Large intestine (tissue), 3 donors: ENCODE measurements at regions not wholly inside any gene's neighbourhood (a gene's known extent, or its start where the extent isn't known, plus 50 kb on each side); places are given as distances from the start of the nearest gene placed in this dataset.

ENCODE experiments used
- DNase-seq, 2 donors: peaks; one replicate each; pipeline versions ENCODE4 v3.0.0 to v3.0.0-alpha.2; 2013
- H3K27ac ChIP-seq: one replicate; pipeline ENCODE4 v1.5.1; 2013; ENCODE audit warnings: low read length
- H3K27me3 ChIP-seq: 2 replicates; pipeline ENCODE4 v1.6.1; 2013; ENCODE audit warnings: low read length; ENCODE audit not compliant: control insufficient read depth, insufficient read depth
- H3K36me3 ChIP-seq: 2 replicates; pipeline ENCODE4 v1.6.1; 2013; ENCODE audit warnings: low read length; ENCODE audit not compliant: control insufficient read depth, insufficient read depth
- H3K4me1 ChIP-seq: one replicate; pipeline ENCODE4 v1.6.1; 2013; ENCODE audit warnings: low read length; ENCODE audit not compliant: control insufficient read depth, insufficient read depth
- H3K4me3 ChIP-seq: one replicate; pipeline ENCODE4 v1.5.1; 2013; ENCODE audit warnings: low read length
- H3K9me3 ChIP-seq: one replicate; pipeline ENCODE4 v1.6.1; 2013; ENCODE audit warnings: mild to moderate bottlenecking, low read depth, low read length, moderate library complexity; ENCODE audit not compliant: control insufficient read depth
- WGBS: methylation state at CpG from one replicate; pipeline ENCODE4 v1.1.5; 2013; ENCODE audit warnings: low lambda C conversion rate; ENCODE audit not compliant: insufficient coverage; 5-methylcytosine and 5-hydroxymethylcytosine counted together

GRCh38 chr11:43582024-43582862 is 98.3 kb upstream of the HSD17B12 start:
- H3K4me3 ChIP-seq, result no peak overlapping the region

DNA sequence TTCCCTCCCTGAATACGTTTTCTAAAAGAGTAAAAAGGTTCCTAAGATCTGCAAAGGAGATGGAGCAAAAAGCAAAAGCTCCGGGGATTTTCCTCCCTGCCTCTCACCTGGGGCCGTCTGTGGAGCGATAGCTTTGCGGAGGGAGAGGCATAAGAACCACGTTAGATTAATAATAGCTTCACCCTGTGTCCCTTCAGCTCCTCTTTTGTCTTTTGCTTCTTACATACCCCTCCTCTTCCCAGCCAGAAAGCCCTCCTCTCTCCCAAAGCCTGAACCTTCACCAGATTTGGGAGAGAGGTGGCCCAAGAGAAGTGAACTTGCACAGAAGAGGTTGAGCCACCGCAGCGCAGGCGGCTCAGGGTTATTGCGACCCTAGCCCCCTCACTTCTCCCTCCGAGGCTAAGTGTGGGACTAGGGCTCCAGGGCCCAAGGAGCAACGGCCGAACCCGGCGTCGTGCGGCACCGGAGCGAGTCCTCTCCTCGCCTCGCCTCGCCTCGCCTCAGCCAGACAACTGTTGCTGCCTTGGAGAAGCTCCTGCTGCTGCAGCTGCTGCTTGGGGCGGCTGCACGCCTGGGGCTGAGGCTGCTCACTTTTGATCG is 97.6 kb upstream of the HSD17B12 start:
- no CpG with 5 or more reads among the region's 26 CpGs for WGBS
- H3K9me3 ChIP-seq, result peaks cover 5% of the 10 kb centered on the region
- no peak for DNase-seq
- peaks cover 91% of the 10 kb centered on the region for H3K27me3 ChIP-seq
- no peak overlapping the region for H3K27ac ChIP-seq
- H3K4me1 ChIP-seq, result peaks cover 3% of the 10 kb centered on the region
- H3K4me3 ChIP-seq, result no peak overlapping the region
- no peaks in the 10 kb centered on the region for H3K36me3 ChIP-seq

More at GRCh38 chr11:43582024-43582862, 98.3 kb upstream of the HSD17B12 start:
- Histone ChIP-seq H3K27ac (no peak overlapping the region), H3K27me3 (peaks cover 91% of the 10 kb centered on the region), H3K36me3 (no peaks in the 10 kb centered on the region), H3K9me3 (peaks cover 5% of the 10 kb centered on the region), H3K4me1 (peaks cover 3% of the 10 kb centered on the region)
- DNase-seq, result no peak
- 9% methylated on average over 7 of the region's 37 CpGs for WGBS

DNA sequence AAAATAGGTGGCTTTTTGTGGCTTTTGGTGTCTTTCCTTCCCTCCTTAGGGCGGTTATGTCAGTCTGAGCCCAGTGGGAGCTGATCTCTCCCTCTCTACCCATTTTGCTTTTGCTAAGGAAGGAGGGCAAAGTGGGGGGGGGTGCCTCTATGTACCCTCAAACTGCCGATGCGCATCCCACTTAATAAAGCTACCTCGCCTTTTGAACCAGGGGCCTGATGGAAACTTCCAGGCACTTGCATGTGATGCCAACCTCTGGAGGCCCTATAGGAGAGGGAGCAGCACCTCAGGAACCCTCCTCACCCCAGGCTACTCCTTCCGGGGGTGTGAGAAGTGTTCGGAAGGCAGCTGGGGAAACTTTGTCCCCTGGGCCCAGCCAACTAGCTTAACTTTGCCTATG is 97.0 kb upstream of the HSD17B12 start:
- peaks cover 3% of the 10 kb centered on the region for H3K4me1 ChIP-seq
- H3K4me3 ChIP-seq, result no peak overlapping the region
- no peak overlapping the region for H3K27ac ChIP-seq
- peaks cover 5% of the 10 kb centered on the region for H3K9me3 ChIP-seq
- no CpG with 5 or more reads among the region's 6 CpGs for WGBS
- DNase-seq, result no peak
- peaks cover 88% of the 10 kb centered on the region for H3K27me3 ChIP-seq
- no peaks in the 10 kb centered on the region for H3K36me3 ChIP-seq

DNA sequence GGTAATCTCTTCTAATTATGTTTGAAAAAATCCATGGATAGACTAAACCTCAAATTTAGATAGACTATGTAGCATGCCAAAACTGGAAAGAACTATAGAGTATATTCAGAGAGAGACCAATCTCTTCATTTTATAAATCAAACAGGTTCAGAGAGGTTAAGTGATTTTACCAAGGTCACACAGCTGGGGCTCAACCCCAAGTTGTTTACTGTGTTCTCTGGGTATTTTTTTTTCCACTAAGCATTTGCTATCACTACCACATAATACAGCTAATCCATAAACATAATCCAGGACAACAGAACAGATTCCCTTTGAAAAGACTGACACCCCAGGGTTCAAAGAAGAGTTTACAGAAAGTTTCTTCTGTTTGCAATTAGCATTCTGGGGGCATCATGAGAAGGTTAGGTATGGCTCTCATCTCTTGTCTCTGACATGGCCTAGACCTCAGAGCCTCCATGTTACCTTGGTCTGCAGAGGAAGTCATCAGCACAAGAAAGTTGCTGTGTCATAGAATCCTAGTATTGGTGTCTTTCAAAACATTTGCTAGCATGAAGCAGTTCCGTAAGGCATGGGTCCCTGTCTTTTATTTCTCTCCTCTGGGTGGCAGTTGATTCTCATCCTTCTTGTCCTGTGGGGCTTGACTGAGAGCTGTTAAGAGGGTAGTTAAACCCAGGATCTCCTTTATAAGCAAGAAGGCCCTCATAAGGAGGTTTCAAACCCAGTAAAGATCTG is 94.5 kb upstream of the HSD17B12 start:
- H3K4me1 ChIP-seq, result no peaks in the 10 kb centered on the region
- WGBS, result no CpG with 5 or more reads among the region's 1 CpG
- H3K4me3 ChIP-seq, result no peak overlapping the region
- no peak overlapping the region for H3K27ac ChIP-seq
- H3K36me3 ChIP-seq, result no peaks in the 10 kb centered on the region
- H3K9me3 ChIP-seq, result peaks cover 3% of the 10 kb centered on the region
- peaks cover 64% of the 10 kb centered on the region for H3K27me3 ChIP-seq
- no peak for DNase-seq

DNA sequence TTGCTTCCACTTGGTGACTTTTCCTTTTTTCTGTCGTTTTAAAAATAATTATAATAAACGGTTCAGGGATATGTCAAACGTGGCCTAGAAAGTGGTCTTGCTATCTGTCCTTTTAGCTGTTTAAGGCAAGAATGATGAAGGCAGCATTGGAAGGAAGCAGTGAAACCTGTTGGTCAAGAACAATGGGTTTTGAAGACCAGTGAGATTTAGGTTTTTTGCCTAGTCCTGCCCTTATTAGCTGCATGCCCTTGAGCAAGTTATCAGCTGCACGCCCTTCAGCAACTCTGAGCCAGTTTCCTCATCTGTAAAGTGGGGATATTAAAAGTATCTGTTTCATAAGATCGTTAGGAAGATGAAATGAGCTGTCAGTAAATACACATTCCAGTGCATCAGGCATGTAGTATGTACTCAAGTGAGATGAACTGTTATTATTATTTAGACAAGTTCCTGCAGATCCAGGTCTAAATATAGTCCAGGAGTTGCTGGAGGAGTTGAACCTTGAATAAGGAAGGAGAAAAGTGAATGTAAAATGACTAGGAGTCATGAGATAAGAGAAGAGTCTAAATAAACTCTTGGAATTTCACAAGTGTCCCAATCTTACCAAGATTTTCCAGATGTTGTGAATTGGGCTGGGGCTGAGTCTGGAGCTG is 90.8 kb upstream of the HSD17B12 start:
- DNase-seq, result no peak
- Histone ChIP-seq H3K9me3 (no peaks in the 10 kb centered on the region), H3K4me1 (no peaks in the 10 kb centered on the region), H3K27ac (no peak overlapping the region), H3K36me3 (no peaks in the 10 kb centered on the region), H3K4me3 (no peak overlapping the region), H3K27me3 (peaks cover 33% of the 10 kb centered on the region)
- WGBS, result 100% methylated on average over 1 of the region's 5 CpGs

DNA sequence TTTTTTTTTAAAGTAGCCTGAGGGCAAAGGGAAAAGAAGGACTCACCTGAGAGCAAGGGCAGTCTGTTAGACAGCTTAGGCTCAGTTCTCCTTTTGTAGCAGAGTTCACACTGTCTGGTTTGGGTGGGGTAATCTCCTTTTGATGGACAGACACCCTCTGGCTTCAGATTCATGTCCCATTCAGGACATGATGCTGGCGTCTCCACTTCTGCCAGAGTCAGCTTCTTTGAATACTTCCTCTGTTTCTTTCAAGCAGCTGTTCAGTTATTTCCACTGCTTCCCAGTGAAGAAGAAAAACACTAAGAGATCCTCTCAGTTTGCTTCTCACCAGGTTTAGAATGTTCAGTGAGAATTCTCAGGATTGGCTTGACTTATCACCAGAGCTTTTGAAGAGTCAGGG is 79.0 kb upstream of the HSD17B12 start:
- Histone ChIP-seq H3K9me3 (no peaks in the 10 kb centered on the region), H3K27ac (no peak overlapping the region), H3K36me3 (no peaks in the 10 kb centered on the region), H3K27me3 (peaks cover 11% of the 10 kb centered on the region), H3K4me1 (no peaks in the 10 kb centered on the region), H3K4me3 (no peak overlapping the region)
- no CpG with 5 or more reads among the region's 1 CpG for WGBS
- DNase-seq, result no peak

DNA sequence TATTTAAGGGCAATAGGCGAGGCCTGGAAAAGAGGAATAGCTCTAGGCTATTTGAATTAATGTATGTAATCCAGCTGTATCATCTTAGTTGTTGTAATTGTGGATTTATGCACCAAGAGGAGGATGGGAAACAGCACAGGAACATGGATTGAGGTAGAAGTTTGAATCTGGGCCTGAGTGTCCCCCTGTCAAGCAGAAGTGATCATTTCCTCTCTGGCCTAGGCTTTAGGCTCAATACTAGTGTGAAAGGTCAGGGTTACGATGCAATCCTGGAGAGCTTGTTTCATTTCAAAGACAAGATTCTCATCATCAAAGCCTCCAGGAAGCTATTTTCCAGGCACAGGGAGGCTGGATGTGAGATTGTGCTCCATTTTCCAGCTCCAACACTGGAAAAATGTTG is 77.9 kb upstream of the HSD17B12 start:
- H3K4me1 ChIP-seq, result no peaks in the 10 kb centered on the region
- no peaks in the 10 kb centered on the region for H3K9me3 ChIP-seq
- peaks cover 6% of the 10 kb centered on the region for H3K27me3 ChIP-seq
- H3K4me3 ChIP-seq, result no peak overlapping the region
- 45% methylated on average over 2 of the region's 2 CpGs for WGBS
- DNase-seq, result no peak
- no peak overlapping the region for H3K27ac ChIP-seq
- no peaks in the 10 kb centered on the region for H3K36me3 ChIP-seq

GRCh38 chr11:43614214-43614613 is 66.3 kb upstream of the HSD17B12 start:
- WGBS, result 100% methylated on average over 1 of the region's 2 CpGs
- DNase-seq, result no peak
- H3K9me3 ChIP-seq, result no peaks in the 10 kb centered on the region

DNA sequence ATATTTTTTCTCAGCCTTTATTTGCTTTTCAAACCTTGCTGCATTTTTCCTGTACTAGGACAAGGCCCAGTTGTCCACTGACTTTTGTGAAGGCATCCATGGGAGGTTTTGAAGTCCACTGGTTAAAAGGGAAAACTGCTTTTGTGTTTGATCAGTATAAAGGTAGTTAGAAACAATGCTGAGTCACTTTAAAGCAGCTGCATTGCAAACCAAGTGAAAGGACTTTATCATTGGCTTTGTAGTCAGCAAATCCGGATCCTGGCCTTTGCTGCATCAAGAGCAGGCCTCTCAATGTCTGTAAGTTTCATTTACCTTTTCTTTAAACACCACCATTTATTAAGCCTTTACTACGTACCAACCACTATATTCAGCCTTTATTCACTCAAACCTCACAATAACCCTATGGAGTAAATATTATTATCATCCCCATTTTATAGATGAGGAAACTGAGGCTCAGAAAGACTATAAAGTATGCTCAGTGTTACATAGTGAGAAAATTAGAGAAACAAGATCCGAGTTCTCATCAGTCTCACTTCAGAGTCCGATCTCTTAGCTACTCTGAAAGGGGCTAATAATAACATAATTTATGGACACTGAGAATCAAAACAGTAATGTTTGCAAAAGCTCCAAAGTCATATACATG is 60.6 kb upstream of the HSD17B12 start:
- Histone ChIP-seq H3K4me1 (no peaks in the 10 kb centered on the region), H3K27me3 (no peaks in the 10 kb centered on the region), H3K36me3 (no peaks in the 10 kb centered on the region), H3K4me3 (no peak overlapping the region), H3K9me3 (no peaks in the 10 kb centered on the region), H3K27ac (no peak overlapping the region)
- no peak for DNase-seq
- WGBS, result 100% methylated on average over 3 of the region's 4 CpGs

More at GRCh38 chr11:43614214-43614613, 66.3 kb upstream of the HSD17B12 start:
- Histone ChIP-seq H3K36me3 (no peaks in the 10 kb centered on the region), H3K4me3 (no peak overlapping the region), H3K27ac (no peak overlapping the region), H3K27me3 (peaks cover 3% of the 10 kb centered on the region), H3K4me1 (no peaks in the 10 kb centered on the region)

GRCh38 chr11:43626798-43627197 is 53.7 kb upstream of the HSD17B12 start:
- H3K4me1 ChIP-seq, result no peaks in the 10 kb centered on the region
- H3K27ac ChIP-seq, result no peak overlapping the region
- peaks cover 16% of the 10 kb centered on the region for H3K27me3 ChIP-seq
- WGBS, result 8% methylated on average over 2 of the region's 3 CpGs
- DNase-seq, result no peak
- no peaks in the 10 kb centered on the region for H3K9me3 ChIP-seq
- H3K36me3 ChIP-seq, result no peaks in the 10 kb centered on the region
- no peak overlapping the region for H3K4me3 ChIP-seq
